DOHH2 (cell line): ENCODE measurements at regions not wholly inside any gene's neighbourhood (a gene's known extent, or its start where the extent isn't known, plus 50 kb on each side); places are given as distances from the start of the nearest gene placed in this dataset.

ENCODE experiments used
- H3F3A ChIP-seq: fragments of 200-600 bp; sonication (generic), shearing (Covaris generic); 2 replicates; pipeline ENCODE4 v1.6.0; 2016; ENCODE audit warnings: antibody characterized with exemption, mild to moderate bottlenecking; ENCODE audit not compliant: control insufficient read depth, insufficient read depth
- H3K27ac ChIP-seq: fragments of 200-600 bp; sonication (generic); 2 replicates; pipeline ENCODE4 v1.5.1; 2014; ENCODE audit warnings: low read depth, mild to moderate bottlenecking, low read length, moderate library complexity
- H3K27me3 ChIP-seq: fragments of 200-600 bp; sonication (generic); 2 replicates; pipeline ENCODE4 v1.6.1; 2014; ENCODE audit warnings: mild to moderate bottlenecking, low read length, mixed read lengths; ENCODE audit not compliant: control insufficient read depth
- H3K36me3 ChIP-seq: fragments of 200-600 bp; sonication (generic); 2 replicates; pipeline ENCODE4 v1.6.1; 2014; ENCODE audit warnings: mild to moderate bottlenecking, low read length, moderate library complexity, mixed read lengths; ENCODE audit not compliant: control insufficient read depth
- H3K4me1 ChIP-seq: fragments of 200-600 bp; sonication (generic); 2 replicates; pipeline ENCODE4 v1.6.1; 2014; ENCODE audit warnings: mild to moderate bottlenecking, low read length, mixed read lengths; ENCODE audit not compliant: control insufficient read depth
- H3K4me2 ChIP-seq: fragments of 200-600 bp; sonication (generic); 2 replicates; pipeline ENCODE4 v1.6.0; 2014; ENCODE audit warnings: mild to moderate bottlenecking, low read length, moderate library complexity
- H3K4me3 ChIP-seq: fragments of 200-600 bp; sonication (generic); 2 replicates; pipeline ENCODE4 v1.5.1; 2014; ENCODE audit warnings: mild to moderate bottlenecking, low read length, mixed read lengths
- H3K79me2 ChIP-seq: fragments of 200-600 bp; sonication (generic); 2 replicates; pipeline ENCODE4 v1.6.1; 2014; ENCODE audit warnings: mild to moderate bottlenecking, low read length, mixed read lengths; ENCODE audit not compliant: control insufficient read depth
- H3K9me2 ChIP-seq: fragments of 200-600 bp; sonication (generic); replicated peaks from 2 replicates; pipeline ENCODE4 v1.6.1; 2014; ENCODE audit warnings: mild to moderate bottlenecking, low read length, mixed read lengths; ENCODE audit not compliant: control insufficient read depth
- H3K9me3 ChIP-seq: fragments of 200-600 bp; sonication (generic); 2 replicates; pipeline ENCODE4 v1.6.1; 2014; ENCODE audit warnings: antibody characterized with exemption, low read length, mixed read lengths; ENCODE audit not compliant: control insufficient read depth, insufficient read depth
- H4K20me1 ChIP-seq: fragments of 200-600 bp; sonication (generic); 2 replicates; pipeline ENCODE4 v1.6.0; 2014; ENCODE audit warnings: low read depth, mild to moderate bottlenecking, antibody characterized with exemption, low read length, moderate library complexity; ENCODE audit not compliant: control insufficient read depth, insufficient read depth
- CTCF ChIP-seq: fragments of 200-600 bp; sonication (generic); IDR thresholded peaks from one replicate; pipeline ENCODE4 v1.5.1; 2014; ENCODE audit warnings: antibody characterized with exemption, mild to moderate bottlenecking, low read depth, low read length; ENCODE audit not compliant: poor library complexity, severe bottlenecking
- EZH2phosphoT487 ChIP-seq: fragments of 200-600 bp; sonication (generic); IDR thresholded peaks from 2 replicates; pipeline ENCODE4 v1.6.1; 2017; ENCODE audit warnings: borderline replicate concordance, mild to moderate bottlenecking, antibody characterized with exemption, low read length, moderate library complexity, mixed read lengths

DNA sequence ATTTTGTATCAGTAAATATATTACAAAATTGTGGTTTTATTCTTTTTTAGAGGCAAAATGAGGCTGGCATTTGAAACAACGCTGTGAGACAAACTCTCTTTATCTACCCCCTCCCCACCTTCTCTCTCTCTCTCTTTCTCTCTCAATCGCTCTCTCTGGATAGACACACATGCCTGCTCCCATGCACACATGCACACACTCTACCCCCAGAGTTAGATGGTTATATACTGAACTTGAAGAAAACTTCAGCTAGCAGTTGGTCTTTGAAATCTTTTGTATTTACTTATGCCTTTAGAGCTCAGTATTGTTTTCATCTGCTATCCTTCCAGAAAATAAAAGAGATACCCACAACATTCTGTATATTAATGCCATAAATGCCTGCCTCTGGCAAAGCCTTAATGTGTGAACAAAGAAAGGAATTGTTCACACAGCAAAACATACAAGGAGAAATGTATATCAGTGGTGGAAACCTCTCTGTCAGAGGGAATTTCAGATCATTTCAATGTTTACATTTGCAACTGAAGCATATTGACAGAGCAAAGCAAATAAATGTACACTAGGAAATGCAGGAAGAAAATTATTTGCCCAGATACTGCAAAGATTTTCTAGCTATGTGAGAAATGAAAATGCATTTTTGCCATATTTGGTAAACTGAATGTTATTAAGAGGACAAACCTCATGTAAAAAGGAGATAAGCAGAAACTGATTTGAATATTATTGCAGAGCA, 217.0 kb upstream of the UBE2E3 start:
- Histone ChIP-seq H3K9me3 (no peaks in the 10 kb centered on the region), H3K27ac (no peak overlapping the region)
- TF ChIP-seq EZH2phosphoT487 (no peak), CTCF (no peak)

GRCh38 chr2:180761224-180761623, 219.2 kb upstream of the UBE2E3 start:
- no peak overlapping the region for H3K4me3 ChIP-seq
- no peaks in the 10 kb centered on the region for H3K4me1 ChIP-seq
- TF ChIP-seq CTCF (no peak), EZH2phosphoT487 (no peak)
- no peaks in the 10 kb centered on the region for H3K9me3 ChIP-seq
- H3K4me2 ChIP-seq = no peak overlapping the region
- H3F3A ChIP-seq = no peaks in the 10 kb centered on the region
- H3K36me3 ChIP-seq = no peaks in the 10 kb centered on the region
- no peaks in the 10 kb centered on the region for H4K20me1 ChIP-seq
- no peaks in the 10 kb centered on the region for H3K9me2 ChIP-seq
- no peaks in the 10 kb centered on the region for H3K27me3 ChIP-seq
- no peak overlapping the region for H3K27ac ChIP-seq
- H3K79me2 ChIP-seq = no peaks in the 10 kb centered on the region

More for the DNA sequence above, 217.0 kb upstream of the UBE2E3 start:
- Histone ChIP-seq H3K4me1 (no peaks in the 10 kb centered on the region), H3F3A (no peaks in the 10 kb centered on the region), H3K27me3 (no peaks in the 10 kb centered on the region), H4K20me1 (no peaks in the 10 kb centered on the region), H3K4me2 (no peak overlapping the region), H3K79me2 (no peaks in the 10 kb centered on the region), H3K9me2 (no peaks in the 10 kb centered on the region), H3K36me3 (no peaks in the 10 kb centered on the region), H3K4me3 (no peak overlapping the region)

- TF ChIP-seq CTCF (no peak), EZH2phosphoT487 (no peak)
- Histone ChIP-seq H3K27ac (no peak overlapping the region), H3F3A (no peaks in the 10 kb centered on the region), H4K20me1 (no peaks in the 10 kb centered on the region), H3K4me1 (no peaks in the 10 kb centered on the region), H3K36me3 (no peaks in the 10 kb centered on the region), H3K27me3 (no peaks in the 10 kb centered on the region), H3K9me2 (no peaks in the 10 kb centered on the region), H3K4me2 (no peak overlapping the region), H3K9me3 (no peaks in the 10 kb centered on the region), H3K4me3 (no peak overlapping the region), H3K79me2 (no peaks in the 10 kb centered on the region)
Measured at GRCh38 chr2:180759631-180760030, 220.8 kb upstream of the UBE2E3 start.
